Smooth muscle cell (in vitro differentiated cells): ENCODE measurements at regions not wholly inside any gene's neighbourhood (a gene's known extent, or its start where the extent isn't known, plus 50 kb on each side); places are given as distances from the start of the nearest gene placed in this dataset.

Experiments
- DNase-seq: peaks from one replicate; lab custom pipeline; 2025; ENCODE audit not compliant: unreplicated experiment; lab: John Stamatoyannopoulos, UW
- H2AFZ ChIP-seq: fragments of 200-600 bp; sonication (generic); 2 replicates; pipeline ENCODE4 v1.6.0; 2016; ENCODE audit warnings: antibody characterized with exemption, low read depth, mild to moderate bottlenecking
- H3F3A ChIP-seq: fragments of 200-600 bp; sonication (generic); 2 replicates; pipeline ENCODE4 v1.6.0; 2017; ENCODE audit warnings: antibody characterized with exemption, low read depth
- H3K27ac ChIP-seq: fragments of 200-600 bp; sonication (generic); 2 replicates; pipeline ENCODE4 v1.5.1; 2016; ENCODE audit warnings: low read depth, mild to moderate bottlenecking
- H3K27me3 ChIP-seq: fragments of 200-600 bp; sonication (generic); 2 replicates; pipeline ENCODE4 v1.6.1; 2016; ENCODE audit warnings: low read depth, mild to moderate bottlenecking
- H3K36me3 ChIP-seq: fragments of 200-600 bp; sonication (generic); 2 replicates; pipeline ENCODE4 v1.5.1; 2016; ENCODE audit warnings: low read depth
- H3K4me1 ChIP-seq: fragments of 200-600 bp; sonication (generic); 2 replicates; pipeline ENCODE4 v1.5.1; 2016; ENCODE audit warnings: low read depth
- H3K4me2 ChIP-seq: fragments of 200-600 bp; sonication (generic); 2 replicates; pipeline ENCODE4 v1.6.0; 2016; ENCODE audit warnings: mild to moderate bottlenecking
- H3K4me3 ChIP-seq: fragments of 200-600 bp; sonication (generic); 2 replicates; pipeline ENCODE4 v1.5.1; 2016; ENCODE audit warnings: mild to moderate bottlenecking
- H3K79me2 ChIP-seq: fragments of 200-600 bp; sonication (generic); 2 replicates; pipeline ENCODE4 v1.6.0; 2016; ENCODE audit warnings: low read depth, mild to moderate bottlenecking
- H3K9ac ChIP-seq: fragments of 200-600 bp; sonication (generic); 2 replicates; pipeline ENCODE4 v1.6.0; 2016; ENCODE audit warnings: low read depth
- H3K9me3 ChIP-seq: fragments of 200-600 bp; sonication (generic); replicated peaks from 2 replicates; pipeline ENCODE4 v1.5.1; 2016; ENCODE audit warnings: low read depth
- H4K20me1 ChIP-seq: fragments of 200-600 bp; sonication (generic); 2 replicates; pipeline ENCODE4 v1.6.0; 2016; ENCODE audit warnings: low read depth
- WGBS: methylation state at CpG from one replicate; pipeline ENCODE4 v1.1.7; 2016; ENCODE audit warnings: low lambda C conversion rate; 5-methylcytosine and 5-hydroxymethylcytosine counted together
- TF ChIP-seq, protein P1 (sequence below): fragments of 200-600 bp; sonication (generic); IDR thresholded peaks from 2 replicates; pipeline ENCODE4 v1.5.1; 2017; ENCODE audit warnings: borderline replicate concordance, mild to moderate bottlenecking, antibody characterized with exemption; ENCODE audit not compliant: insufficient read depth, poor library complexity, severe bottlenecking

DNA sequence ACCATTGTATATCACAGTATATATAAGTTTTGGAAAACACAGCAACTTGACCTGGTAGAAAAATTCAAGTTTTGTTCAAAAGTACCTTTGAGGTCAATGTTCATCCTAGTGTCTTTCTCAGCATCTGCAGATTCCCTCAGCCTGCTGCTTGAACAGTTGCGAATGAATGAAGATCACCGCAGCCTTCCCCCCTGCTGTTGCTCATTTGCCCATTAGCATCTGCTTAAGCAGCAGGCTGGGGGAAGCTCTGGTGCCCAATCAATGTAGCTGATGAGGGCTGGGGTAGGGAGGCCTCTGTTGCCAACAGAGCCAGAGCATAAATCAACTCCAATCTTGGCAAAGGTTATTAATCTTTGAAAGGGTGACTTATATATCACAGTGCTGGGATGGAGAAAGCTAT lies 586.5 kb upstream of the PTPRD start:
- WGBS, result 70% methylated on average over 2 of the region's 2 CpGs
- TF ChIP-seq, protein P1, sequence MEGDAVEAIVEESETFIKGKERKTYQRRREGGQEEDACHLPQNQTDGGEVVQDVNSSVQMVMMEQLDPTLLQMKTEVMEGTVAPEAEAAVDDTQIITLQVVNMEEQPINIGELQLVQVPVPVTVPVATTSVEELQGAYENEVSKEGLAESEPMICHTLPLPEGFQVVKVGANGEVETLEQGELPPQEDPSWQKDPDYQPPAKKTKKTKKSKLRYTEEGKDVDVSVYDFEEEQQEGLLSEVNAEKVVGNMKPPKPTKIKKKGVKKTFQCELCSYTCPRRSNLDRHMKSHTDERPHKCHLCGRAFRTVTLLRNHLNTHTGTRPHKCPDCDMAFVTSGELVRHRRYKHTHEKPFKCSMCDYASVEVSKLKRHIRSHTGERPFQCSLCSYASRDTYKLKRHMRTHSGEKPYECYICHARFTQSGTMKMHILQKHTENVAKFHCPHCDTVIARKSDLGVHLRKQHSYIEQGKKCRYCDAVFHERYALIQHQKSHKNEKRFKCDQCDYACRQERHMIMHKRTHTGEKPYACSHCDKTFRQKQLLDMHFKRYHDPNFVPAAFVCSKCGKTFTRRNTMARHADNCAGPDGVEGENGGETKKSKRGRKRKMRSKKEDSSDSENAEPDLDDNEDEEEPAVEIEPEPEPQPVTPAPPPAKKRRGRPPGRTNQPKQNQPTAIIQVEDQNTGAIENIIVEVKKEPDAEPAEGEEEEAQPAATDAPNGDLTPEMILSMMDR, result no peak

DNA sequence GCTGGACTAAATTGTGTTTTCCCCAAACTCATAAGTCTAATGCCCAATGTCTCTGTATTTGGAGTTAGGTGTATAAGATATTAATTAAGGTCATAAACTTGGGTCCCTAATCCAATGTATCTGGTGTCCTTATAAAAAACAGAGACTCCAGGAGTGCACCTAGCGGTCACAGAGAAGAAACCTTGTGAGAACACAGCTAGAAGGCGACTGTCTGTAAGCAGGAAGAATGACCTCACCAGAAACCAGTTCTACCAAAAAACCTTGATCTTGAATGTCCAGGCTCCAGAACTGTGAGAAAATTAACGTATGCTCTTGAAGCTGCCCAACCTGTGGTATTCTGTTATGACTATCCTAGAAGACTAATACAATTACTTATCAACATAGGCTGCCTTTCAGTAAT lies 591.7 kb upstream of the PTPRD start:
- Histone ChIP-seq H3K9ac (no peak overlapping the region), H3K27ac (no peak overlapping the region), H3F3A (no peaks in the 10 kb centered on the region), H3K4me2 (no peak overlapping the region), H2AFZ (no peak overlapping the region), H3K27me3 (no peaks in the 10 kb centered on the region), H4K20me1 (no peaks in the 10 kb centered on the region), H3K79me2 (no peaks in the 10 kb centered on the region), H3K9me3 (no peaks in the 10 kb centered on the region), H3K36me3 (no peaks in the 10 kb centered on the region), H3K4me1 (peaks cover 9% of the 10 kb centered on the region), H3K4me3 (no peak overlapping the region)
- 80% methylated on average over 3 of the region's 3 CpGs for WGBS
- DNase-seq, result no peak
- TF ChIP-seq, protein P1, result no peak

More for the DNA sequence above, 586.5 kb upstream of the PTPRD start:
- H2AFZ ChIP-seq, result no peak overlapping the region
- no peaks in the 10 kb centered on the region for H3K27me3 ChIP-seq
- H3F3A ChIP-seq, result no peaks in the 10 kb centered on the region
- H3K4me1 ChIP-seq, result no peaks in the 10 kb centered on the region
- H4K20me1 ChIP-seq, result no peaks in the 10 kb centered on the region
- H3K79me2 ChIP-seq, result no peaks in the 10 kb centered on the region
- no peak for DNase-seq
- no peak overlapping the region for H3K4me2 ChIP-seq
- no peaks in the 10 kb centered on the region for H3K36me3 ChIP-seq
- no peak overlapping the region for H3K27ac ChIP-seq
- no peak overlapping the region for H3K9ac ChIP-seq
- no peak overlapping the region for H3K4me3 ChIP-seq
- no peaks in the 10 kb centered on the region for H3K9me3 ChIP-seq

DNA sequence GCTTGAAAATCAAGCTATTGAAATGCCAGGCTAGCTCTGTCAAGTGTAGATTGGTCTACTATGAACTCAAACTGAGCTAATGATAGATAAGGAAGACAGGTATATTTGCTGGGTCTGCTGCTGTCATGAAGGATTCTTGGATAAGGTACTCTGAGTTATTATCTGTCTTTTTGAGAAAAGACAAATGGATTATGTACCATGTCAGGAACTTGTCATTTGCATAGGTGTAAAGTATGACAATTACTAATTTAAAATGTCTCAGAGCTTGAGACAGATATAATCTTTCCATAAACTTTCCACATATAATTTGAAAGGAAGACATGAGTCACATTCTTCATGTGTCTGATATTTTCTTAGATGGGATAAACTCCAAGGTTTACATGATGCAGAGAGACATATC lies 594.1 kb upstream of the PTPRD start:
- no peak for DNase-seq
- H4K20me1 ChIP-seq, result no peaks in the 10 kb centered on the region
- TF ChIP-seq, protein P1, result no peak
- peaks cover 21% of the 10 kb centered on the region for H3K4me1 ChIP-seq
- H3K9me3 ChIP-seq, result no peaks in the 10 kb centered on the region
- no peaks in the 10 kb centered on the region for H3K79me2 ChIP-seq
- no peak overlapping the region for H2AFZ ChIP-seq
- H3F3A ChIP-seq, result no peaks in the 10 kb centered on the region
- H3K27ac ChIP-seq, result peak overlapping the region; percentile 40
- H3K27me3 ChIP-seq, result no peaks in the 10 kb centered on the region
- H3K9ac ChIP-seq, result no peak overlapping the region
- no peak overlapping the region for H3K4me3 ChIP-seq
- no peaks in the 10 kb centered on the region for H3K36me3 ChIP-seq
- peak overlapping the region; percentile 50 for H3K4me2 ChIP-seq

DNA sequence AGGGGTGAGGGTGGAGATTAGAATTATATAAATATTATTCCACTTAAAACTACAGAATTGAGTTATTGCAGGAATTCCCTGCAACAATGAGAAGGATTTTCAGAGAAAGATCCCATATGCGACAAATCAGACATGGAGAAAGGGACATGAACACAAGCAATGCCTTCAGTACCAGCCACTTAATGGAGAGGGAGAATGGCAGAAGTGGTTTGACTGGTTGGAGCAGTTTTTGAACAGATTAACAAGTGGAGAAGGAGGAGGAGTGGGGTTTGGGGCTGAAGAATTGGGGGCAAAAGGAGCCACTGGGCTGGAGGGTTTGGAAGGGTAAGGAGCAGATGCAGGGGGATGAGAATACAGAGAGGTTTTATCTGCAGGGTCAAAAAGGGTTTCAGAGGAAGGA lies 620.9 kb upstream of the PTPRD start:
- Histone ChIP-seq H3F3A (no peaks in the 10 kb centered on the region), H3K9me3 (no peaks in the 10 kb centered on the region), H3K27ac (no peak overlapping the region), H3K27me3 (no peaks in the 10 kb centered on the region), H3K79me2 (no peaks in the 10 kb centered on the region), H3K4me3 (no peak overlapping the region), H3K4me1 (no peaks in the 10 kb centered on the region), H4K20me1 (no peaks in the 10 kb centered on the region), H3K9ac (no peak overlapping the region), H3K4me2 (no peak overlapping the region), H3K36me3 (no peaks in the 10 kb centered on the region), H2AFZ (no peak overlapping the region)
- TF ChIP-seq, protein P1, result no peak
- 83% methylated on average over 1 of the region's 1 CpG for WGBS
- no peak for DNase-seq
